ENCODE measurements at regions not wholly inside any gene's neighbourhood (a gene's known extent, or its start where the extent isn't known, plus 50 kb on each side); places are given as distances from the start of the nearest gene placed in this dataset.

GRCh38 chr2:124975648-124976047 lies 950.6 kb downstream of the CNTNAP5 start:
- no peaks in the 10 kb centered on the region for H3K79me2 ChIP-seq (ENCODE audit: low read length)
- TF ChIP-seq CTCF (IDR thresholded peaks at IDR 0.05; ENCODE audit: low read length) (no peak), EZH2 (optimal IDR thresholded peaks at IDR 0.05; ENCODE audit: low read depth, low read length) (no peak), EZH2phosphoT487 (IDR thresholded peaks at IDR 0.05; ENCODE audit: low read length) (no peak)
- no peaks in the 10 kb centered on the region for H4K20me1 ChIP-seq (ENCODE audit: insufficient read depth, low read length)
- no peak overlapping the region for H3K27ac ChIP-seq (ENCODE audit: low read length)
- H3K9ac ChIP-seq (ENCODE audit: low read length), result no peak overlapping the region
- H3K27me3 ChIP-seq (replicated peaks; ENCODE audit: insufficient read depth, low read length), result no peaks in the 10 kb centered on the region
- H3K36me3 ChIP-seq (replicated peaks; ENCODE audit: insufficient read depth, low read length), result no peaks in the 10 kb centered on the region
- no peaks in the 10 kb centered on the region for H3K9me3 ChIP-seq (replicated peaks; ENCODE audit: insufficient read depth, low read length)
- H3K9me2 ChIP-seq (replicated peaks; ENCODE audit: insufficient read depth, low read length), result no peaks in the 10 kb centered on the region
- no peaks in the 10 kb centered on the region for H3K4me1 ChIP-seq (ENCODE audit: low read length)
- H3F3A ChIP-seq (ENCODE audit: insufficient read depth, low read length), result no peaks in the 10 kb centered on the region
- no peak overlapping the region for H3K4me3 ChIP-seq (ENCODE audit: low read length)
- no peak overlapping the region for H3K4me2 ChIP-seq (ENCODE audit: low read depth, low read length)
- no peak for DNase-seq
- no peak overlapping the region for H2AFZ ChIP-seq (ENCODE audit: low read length)

- no peaks in the 10 kb centered on the region for H3K27me3 ChIP-seq (replicated peaks; ENCODE audit: insufficient read depth, low read length)
- H3K79me2 ChIP-seq (ENCODE audit: low read length), result no peaks in the 10 kb centered on the region
- H2AFZ ChIP-seq (ENCODE audit: low read length), result no peak overlapping the region
- H3K4me2 ChIP-seq (ENCODE audit: low read depth, low read length), result no peak overlapping the region
- no peaks in the 10 kb centered on the region for H3K4me1 ChIP-seq (ENCODE audit: low read length)
- H4K20me1 ChIP-seq (ENCODE audit: insufficient read depth, low read length), result no peaks in the 10 kb centered on the region
- H3K9me3 ChIP-seq (replicated peaks; ENCODE audit: insufficient read depth, low read length), result no peaks in the 10 kb centered on the region
- H3F3A ChIP-seq (ENCODE audit: insufficient read depth, low read length), result no peaks in the 10 kb centered on the region
- no peaks in the 10 kb centered on the region for H3K9me2 ChIP-seq (replicated peaks; ENCODE audit: insufficient read depth, low read length)
- no peak overlapping the region for H3K4me3 ChIP-seq (ENCODE audit: low read length)
- no peak for TF ChIP-seq EZH2 (optimal IDR thresholded peaks at IDR 0.05; ENCODE audit: low read depth, low read length)
- DNase-seq, result no peak
- no peak overlapping the region for H3K9ac ChIP-seq (ENCODE audit: low read length)
- no peaks in the 10 kb centered on the region for H3K36me3 ChIP-seq (replicated peaks; ENCODE audit: insufficient read depth, low read length)
- no peak overlapping the region for H3K27ac ChIP-seq (ENCODE audit: low read length)
Measured at GRCh38 chr2:124978597-124978996, 953.5 kb downstream of the CNTNAP5 start.

GRCh38 chr2:124983595-124983994 lies 958.5 kb downstream of the CNTNAP5 start:
- H3K27ac ChIP-seq (ENCODE audit: low read length), result no peak overlapping the region

More at GRCh38 chr2:124983595-124983994, 958.5 kb downstream of the CNTNAP5 start:
- no peak overlapping the region for H2AFZ ChIP-seq (ENCODE audit: low read length)
- TF ChIP-seq CTCF (IDR thresholded peaks at IDR 0.05; ENCODE audit: low read length), result no peak
- no peak for TF ChIP-seq EZH2 (optimal IDR thresholded peaks at IDR 0.05; ENCODE audit: low read depth, low read length)
- no peak for TF ChIP-seq EZH2phosphoT487 (IDR thresholded peaks at IDR 0.05; ENCODE audit: low read length)
- no peaks in the 10 kb centered on the region for H3K36me3 ChIP-seq (replicated peaks; ENCODE audit: insufficient read depth, low read length)
- H3K9ac ChIP-seq (ENCODE audit: low read length), result no peak overlapping the region
- no peaks in the 10 kb centered on the region for H3K79me2 ChIP-seq (ENCODE audit: low read length)
- H3K9me3 ChIP-seq (replicated peaks; ENCODE audit: insufficient read depth, low read length), result no peaks in the 10 kb centered on the region
- no peak overlapping the region for H3K4me3 ChIP-seq (ENCODE audit: low read length)
- no peaks in the 10 kb centered on the region for H3K27me3 ChIP-seq (replicated peaks; ENCODE audit: insufficient read depth, low read length)
- DNase-seq, result no peak
- H3K4me2 ChIP-seq (ENCODE audit: low read depth, low read length), result no peak overlapping the region
- no peaks in the 10 kb centered on the region for H3F3A ChIP-seq (ENCODE audit: insufficient read depth, low read length)
- H3K4me1 ChIP-seq (ENCODE audit: low read length), result no peaks in the 10 kb centered on the region
- no peaks in the 10 kb centered on the region for H3K9me2 ChIP-seq (replicated peaks; ENCODE audit: insufficient read depth, low read length)
- no peaks in the 10 kb centered on the region for H4K20me1 ChIP-seq (ENCODE audit: insufficient read depth, low read length)
